ENCODE measurements at regions not wholly inside any gene's neighbourhood (a gene's known extent, or its start where the extent isn't known, plus 50 kb on each side); places are given as distances from the start of the nearest gene placed in this dataset.

DNA sequence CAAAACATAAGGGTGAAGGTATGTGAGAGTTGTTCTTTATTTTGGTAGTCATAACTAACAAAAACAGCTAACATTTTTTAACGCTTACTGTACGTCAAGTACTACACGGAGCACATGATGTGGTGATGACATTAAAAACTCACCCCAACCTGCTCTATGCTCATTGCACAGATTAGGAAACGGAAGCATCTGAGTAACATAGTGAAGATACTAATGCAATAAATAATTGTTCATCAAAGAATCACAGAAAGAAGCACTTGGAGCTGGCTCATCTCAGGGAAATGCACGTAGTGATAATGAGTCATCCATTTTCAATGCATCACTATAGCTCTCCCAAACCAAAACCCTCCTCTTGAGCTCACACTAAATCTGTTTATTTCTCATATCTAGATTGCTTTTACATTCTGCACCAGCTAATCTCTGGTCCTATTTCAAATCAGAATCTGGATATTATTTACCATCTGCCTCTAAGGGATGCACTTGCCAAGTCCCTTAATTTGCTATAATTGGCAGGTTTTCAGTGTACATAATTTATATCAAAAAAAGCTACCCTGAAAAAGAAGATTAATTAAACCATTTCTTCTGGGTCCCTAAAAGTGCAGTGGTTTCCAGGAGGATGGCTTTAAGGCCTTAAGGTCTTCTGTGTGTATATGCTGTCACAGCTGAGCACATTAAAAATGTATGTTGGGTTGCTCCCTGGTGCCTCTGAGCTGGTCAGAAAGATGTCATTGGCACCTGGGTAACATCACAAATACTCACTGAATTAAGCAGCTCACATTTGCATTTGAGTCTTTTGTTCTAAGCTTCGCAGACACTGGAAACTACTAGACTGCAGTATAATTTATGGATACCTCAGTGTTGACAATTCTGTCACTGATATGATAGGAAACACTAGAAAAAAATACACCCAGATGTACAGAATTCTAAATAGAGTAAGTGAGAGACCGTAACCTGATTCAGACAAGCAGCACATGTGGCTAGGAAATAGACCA is 677.4 kb upstream of the CITED2 start:
- BruUV-seq (replicated peaks) = no TSS peak
- Histone ChIP-seq H3K27me3 (replicated peaks; ENCODE audit: insufficient read depth, low read depth, low read length, poor library complexity) (no peaks in the 10 kb centered on the region), H3K4me1 (ENCODE audit: insufficient read depth, low read length, poor library complexity, severe bottlenecking) (peaks cover 57% of the 10 kb centered on the region), H3K27ac (ENCODE audit: low read depth, low read length, poor library complexity, severe bottlenecking) (peak overlapping the region; percentile 98), H3K4me3 (ENCODE audit: low read depth, low read length, poor library complexity, severe bottlenecking) (no peak overlapping the region), H3K36me3 (ENCODE audit: insufficient read depth, low read length, poor library complexity, severe bottlenecking) (no peaks in the 10 kb centered on the region), H3K9me3 (ENCODE audit: low read depth, low read length, poor library complexity, severe bottlenecking) (no peaks in the 10 kb centered on the region)
- peak; percentile 73 for DNase-seq (ENCODE audit: low spot score)
- TF ChIP-seq, protein P1, sequence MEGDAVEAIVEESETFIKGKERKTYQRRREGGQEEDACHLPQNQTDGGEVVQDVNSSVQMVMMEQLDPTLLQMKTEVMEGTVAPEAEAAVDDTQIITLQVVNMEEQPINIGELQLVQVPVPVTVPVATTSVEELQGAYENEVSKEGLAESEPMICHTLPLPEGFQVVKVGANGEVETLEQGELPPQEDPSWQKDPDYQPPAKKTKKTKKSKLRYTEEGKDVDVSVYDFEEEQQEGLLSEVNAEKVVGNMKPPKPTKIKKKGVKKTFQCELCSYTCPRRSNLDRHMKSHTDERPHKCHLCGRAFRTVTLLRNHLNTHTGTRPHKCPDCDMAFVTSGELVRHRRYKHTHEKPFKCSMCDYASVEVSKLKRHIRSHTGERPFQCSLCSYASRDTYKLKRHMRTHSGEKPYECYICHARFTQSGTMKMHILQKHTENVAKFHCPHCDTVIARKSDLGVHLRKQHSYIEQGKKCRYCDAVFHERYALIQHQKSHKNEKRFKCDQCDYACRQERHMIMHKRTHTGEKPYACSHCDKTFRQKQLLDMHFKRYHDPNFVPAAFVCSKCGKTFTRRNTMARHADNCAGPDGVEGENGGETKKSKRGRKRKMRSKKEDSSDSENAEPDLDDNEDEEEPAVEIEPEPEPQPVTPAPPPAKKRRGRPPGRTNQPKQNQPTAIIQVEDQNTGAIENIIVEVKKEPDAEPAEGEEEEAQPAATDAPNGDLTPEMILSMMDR (conservative IDR thresholded peaks at IDR 0.05; ENCODE audit: low read depth, low read length) = no peak
- TF ChIP-seq EZH2 (IDR thresholded peaks at IDR 0.05; ENCODE audit: borderline replicate concordance, low read depth, low read length, poor library complexity, severe bottlenecking) = no peak
- intact Hi-C loops (cut with micrococcal nuclease; ENCODE audit: unreplicated experiment) = loop anchor here (10.0 kb wide), 2 partner anchors 513 to 583 kb away; no protein-coding TSS in a partner anchor
- POLR2A ChIA-PET (ENCODE audit: low non-redundant PET) = interaction anchor here (0.6 to 1.1 kb wide), 3 partner anchors 50 to 682 kb away, joined by 3 to 16 read pairs (median 4); no protein-coding TSS in a partner anchor
- CTCF ChIA-PET = interaction anchor here (0.6 to 1.7 kb wide), 4 partner anchors 389 to 1584 kb away, joined by 3 to 6 read pairs (median 4); no protein-coding TSS in a partner anchor

DNA sequence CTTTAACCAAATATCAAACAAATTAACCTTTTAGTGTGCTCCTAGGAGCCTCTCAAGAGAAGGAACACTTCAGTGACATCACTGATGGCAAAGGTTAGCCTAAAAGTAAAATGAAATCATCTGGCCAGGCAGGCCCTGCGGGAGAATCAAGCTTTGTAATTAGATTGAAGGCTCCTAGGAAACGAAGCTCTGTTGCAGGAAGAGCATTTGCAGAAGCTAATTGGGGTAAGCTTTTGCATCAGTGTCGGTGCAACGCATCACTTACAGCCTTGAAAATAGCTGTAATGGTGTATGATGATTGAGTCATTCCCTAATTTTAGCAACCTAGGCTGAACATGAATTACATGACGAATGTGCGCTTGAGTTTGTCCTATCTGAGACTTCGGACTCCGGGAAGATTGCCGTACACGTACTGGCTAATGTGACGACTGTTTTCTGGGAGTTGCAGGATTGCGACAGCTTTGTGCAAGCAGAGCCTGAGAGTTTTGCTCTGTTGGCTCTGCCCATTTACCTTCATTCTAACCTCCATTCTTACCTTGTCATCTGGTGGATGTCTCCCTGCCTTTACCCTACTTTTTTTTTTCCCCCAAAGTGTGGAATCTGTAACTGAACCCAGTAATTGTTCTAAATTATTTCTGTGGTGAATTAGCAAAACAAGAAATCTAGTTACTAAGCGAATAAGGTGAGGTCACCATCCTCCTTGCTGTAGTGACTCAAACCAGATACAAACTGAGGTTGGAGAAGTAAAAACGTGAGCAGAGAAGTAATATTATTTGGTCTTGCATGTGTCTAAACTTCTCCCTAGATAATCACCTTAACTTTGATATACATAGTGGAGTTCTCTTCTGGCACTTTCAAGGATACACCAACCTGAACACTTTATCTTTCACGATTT is 675.9 kb upstream of the CITED2 start:
- Histone ChIP-seq H3K9me3 (ENCODE audit: low read depth, low read length, poor library complexity, severe bottlenecking) (no peaks in the 10 kb centered on the region), H3K27ac (ENCODE audit: low read depth, low read length, poor library complexity, severe bottlenecking) (peak overlapping the region; percentile 98), H3K36me3 (ENCODE audit: insufficient read depth, low read length, poor library complexity, severe bottlenecking) (no peaks in the 10 kb centered on the region), H3K4me3 (ENCODE audit: low read depth, low read length, poor library complexity, severe bottlenecking) (no peak overlapping the region), H3K4me1 (ENCODE audit: insufficient read depth, low read length, poor library complexity, severe bottlenecking) (peaks cover 72% of the 10 kb centered on the region), H3K27me3 (replicated peaks; ENCODE audit: insufficient read depth, low read depth, low read length, poor library complexity) (no peaks in the 10 kb centered on the region)
- DNase-seq (ENCODE audit: low spot score) = peak; percentile 80
- ChIA-PET CTCF (interaction anchor here (0.8 kb wide), 1 partner anchor 236 kb away, joined by 10 read pairs; no protein-coding TSS in a partner anchor), POLR2A (ENCODE audit: low non-redundant PET) (interaction anchor here (0.6 to 0.8 kb wide), 2 partner anchors 226 to 679 kb away, joined by 4 to 5 read pairs; no protein-coding TSS in a partner anchor)
- no TSS peak for BruUV-seq (replicated peaks)
- no peak for TF ChIP-seq EZH2 (IDR thresholded peaks at IDR 0.05; ENCODE audit: borderline replicate concordance, low read depth, low read length, poor library complexity, severe bottlenecking)
- TF ChIP-seq, protein P1 (conservative IDR thresholded peaks at IDR 0.05; ENCODE audit: low read depth, low read length) = no peak
- intact Hi-C loops (cut with micrococcal nuclease; ENCODE audit: unreplicated experiment) = loop anchor here (10.0 kb wide), 2 partner anchors 514 to 584 kb away; no protein-coding TSS in a partner anchor

- no TSS peak for BruUV-seq (replicated peaks)
- ChIA-PET CTCF (interaction anchor here (0.8 kb wide), 1 partner anchor 237 kb away, joined by 10 read pairs; no protein-coding TSS in a partner anchor), POLR2A (ENCODE audit: low non-redundant PET) (interaction anchor here (0.8 kb wide), 1 partner anchor 677 kb away, joined by 4 read pairs; no protein-coding TSS in a partner anchor)
- H3K4me3 ChIP-seq (ENCODE audit: low read depth, low read length, poor library complexity, severe bottlenecking) = no peak overlapping the region
- no peaks in the 10 kb centered on the region for H3K36me3 ChIP-seq (ENCODE audit: insufficient read depth, low read length, poor library complexity, severe bottlenecking)
- H3K27me3 ChIP-seq (replicated peaks; ENCODE audit: insufficient read depth, low read depth, low read length, poor library complexity) = no peaks in the 10 kb centered on the region
- peak overlapping the region; percentile 98 for H3K27ac ChIP-seq (ENCODE audit: low read depth, low read length, poor library complexity, severe bottlenecking)
- TF ChIP-seq, protein P1 (conservative IDR thresholded peaks at IDR 0.05; ENCODE audit: low read depth, low read length) = no peak
- TF ChIP-seq EZH2 (IDR thresholded peaks at IDR 0.05; ENCODE audit: borderline replicate concordance, low read depth, low read length, poor library complexity, severe bottlenecking) = no peak
- H3K4me1 ChIP-seq (ENCODE audit: insufficient read depth, low read length, poor library complexity, severe bottlenecking) = peaks cover 80% of the 10 kb centered on the region
- no peaks in the 10 kb centered on the region for H3K9me3 ChIP-seq (ENCODE audit: low read depth, low read length, poor library complexity, severe bottlenecking)
- intact Hi-C loops (cut with micrococcal nuclease; ENCODE audit: unreplicated experiment) = loop anchor here (2.0 to 10.0 kb wide), 6 partner anchors 107 to 1628 kb away; no protein-coding TSS in a partner anchor
- DNase-seq (ENCODE audit: low spot score) = no peak
Measured at GRCh38 chr6:140049251-140049650, 674.8 kb upstream of the CITED2 start.

Data from A673 (cell line).